Endothelial cell of umbilical vein (primary cell): ENCODE measurements at regions not wholly inside any gene's neighbourhood (a gene's known extent, or its start where the extent isn't known, plus 50 kb on each side); places are given as distances from the start of the nearest gene placed in this dataset.

Experiments used
- BruUV-seq: library from RNA; stranded (reverse); fragments of 400-500 nt; replicated peaks from 2 replicates; lab custom pipeline; 2021; lab: Mats Ljungman, UMichigan
- CTCF ChIA-PET: fragments of 300-600, 350-600 bp; sonication (Branson Sonifier 250); formaldehyde crosslinking; loops from one replicate; lab custom pipeline; 2021; ENCODE audit warnings: antibody characterized with exemption, inconsistent platforms; lab: Charles Lee
- POLR2A ChIA-PET: fragments of 300-600, 350-600 bp; sonication (Branson Sonifier 250); formaldehyde crosslinking; loops from one replicate; lab custom pipeline; 2021; ENCODE audit warnings: antibody characterized with exemption, inconsistent platforms; lab: Charles Lee
- DNase-seq: peaks from one replicate; pipeline ENCODE4 v3.0.0-alpha.2; 2011; ENCODE audit warnings: low read depth, low spot score
- FAIRE-seq: peaks from 2 replicates; lab custom pipeline; 2011; peaks lifted over from hg19 to GRCh38; lab: Jason Lieb, UNC
- H2AFZ ChIP-seq: 2 replicates; pipeline ENCODE4 v1.6.0; 2012; ENCODE audit warnings: low read depth, low read length, control low read depth, inconsistent platforms
- H3K27ac ChIP-seq: 2 replicates; pipeline ENCODE4 v1.5.1; 2011; ENCODE audit warnings: low read depth, mild to moderate bottlenecking, control low read depth, low read length, moderate library complexity; ENCODE audit not compliant: insufficient read depth
- H3K27me3 ChIP-seq, 2 experiments: 2 replicates each; pipeline versions ENCODE4 v1.6.0 to v1.6.1; 2011; ENCODE audit warnings: low read length in 2 of 2, mixed read lengths in 1 of 2; ENCODE audit not compliant: control insufficient read depth in 2 of 2, insufficient read depth in 2 of 2
- H3K36me3 ChIP-seq, 2 experiments: 2 replicates in 1 of 2; 3 replicates in 1 of 2; pipeline ENCODE4 v1.5.1; 2011; ENCODE audit warnings: low read length in 2 of 2, mild to moderate bottlenecking in 1 of 2, moderate library complexity in 1 of 2; ENCODE audit not compliant: control insufficient read depth in 2 of 2, insufficient read depth in 2 of 2; ENCODE audit errors: extremely low read depth in 1 of 2
- H3K4me1 ChIP-seq: 3 replicates; pipeline ENCODE4 v1.5.1; 2011; ENCODE audit warnings: mild to moderate bottlenecking, low read length; ENCODE audit not compliant: control insufficient read depth, insufficient read depth; ENCODE audit errors: extremely low read depth
- H3K4me2 ChIP-seq: 2 replicates; pipeline ENCODE4 v1.6.1; 2011; ENCODE audit warnings: low read length, control low read depth, mixed read lengths; ENCODE audit not compliant: insufficient read depth
- H3K4me3 ChIP-seq, 3 experiments: fragments of 200-600 bp in 1 of 3; sonication (generic), shearing (Covaris generic) in 1 of 3; replicated peaks in 1 of 3; 2 replicates each; pipeline ENCODE4 v1.5.1; 2011 to 2016; ENCODE audit warnings: control low read depth in 3 of 3, low read length in 3 of 3, mild to moderate bottlenecking in 2 of 3, inconsistent platforms in 1 of 3, low read depth in 1 of 3, moderate library complexity in 1 of 3; ENCODE audit not compliant: insufficient read depth in 1 of 3
- H3K79me2 ChIP-seq: 2 replicates; pipeline ENCODE4 v1.6.0; 2012; ENCODE audit warnings: low read length, inconsistent platforms; ENCODE audit not compliant: control insufficient read depth, insufficient read depth
- H3K9ac ChIP-seq: replicated peaks from 2 replicates; pipeline ENCODE3; 2011; ENCODE audit warnings: low read length, control low read depth; ENCODE audit not compliant: insufficient read depth; ENCODE audit errors: extremely low read depth
- H3K9me1 ChIP-seq: replicated peaks from 3 replicates; pipeline ENCODE4 v1.6.0; 2011; ENCODE audit warnings: mild to moderate bottlenecking, low read length; ENCODE audit not compliant: control insufficient read depth, insufficient read depth; ENCODE audit errors: extremely low read depth
- H3K9me3 ChIP-seq: replicated peaks from 2 replicates; pipeline ENCODE4 v1.5.1; 2012; ENCODE audit warnings: low read length, inconsistent platforms; ENCODE audit not compliant: control insufficient read depth, insufficient read depth
- H4K20me1 ChIP-seq: replicated peaks from 2 replicates; pipeline ENCODE3; 2011; ENCODE audit warnings: mild to moderate bottlenecking, low read length; ENCODE audit not compliant: control insufficient read depth, insufficient read depth; ENCODE audit errors: extremely low read depth
- CTCF ChIP-seq, 2 donors: IDR thresholded peaks; 1 replicate in 1 of 2; 2 replicates in 1 of 2; pipeline ENCODE4 v1.5.1; 2011; ENCODE audit warnings: low read length in 2 of 2, mild to moderate bottlenecking in 2 of 2, moderate library complexity in 2 of 2, control low read depth in 1 of 2, inconsistent platforms in 1 of 2, low read depth in 1 of 2; ENCODE audit not compliant: insufficient read depth in 1 of 2; ENCODE audit errors: extremely low read depth in 1 of 2
- EZH2 ChIP-seq: IDR thresholded peaks from 2 replicates; pipeline ENCODE4 v1.6.1; 2012; ENCODE audit warnings: borderline replicate concordance, low read depth, mild to moderate bottlenecking, moderate library complexity, low read length, inconsistent platforms; ENCODE audit not compliant: severe bottlenecking
- FOS ChIP-seq: IDR thresholded peaks from 2 replicates; pipeline ENCODE4 v1.6.1; 2011; ENCODE audit warnings: mild to moderate bottlenecking, low read length, moderate library complexity, borderline replicate concordance; ENCODE audit not compliant: insufficient read depth
- GATA2 ChIP-seq: IDR thresholded peaks from 2 replicates; pipeline ENCODE4 v1.7.0; 2011; ENCODE audit warnings: low read depth, mild to moderate bottlenecking, moderate library complexity, mixed read lengths, low read length; ENCODE audit not compliant: insufficient read length, insufficient read depth
- JUN ChIP-seq: IDR thresholded peaks from 2 replicates; pipeline ENCODE4 v1.6.1; 2011; ENCODE audit warnings: borderline replicate concordance, low read depth; ENCODE audit not compliant: insufficient read length, insufficient read depth
- MAX ChIP-seq: IDR thresholded peaks from 2 replicates; pipeline ENCODE4 v1.6.1; 2011; ENCODE audit not compliant: insufficient read depth, insufficient read length
- MYC ChIP-seq: IDR thresholded peaks from one replicate; pipeline ENCODE4 v1.6.1; 2011; ENCODE audit warnings: mild to moderate bottlenecking, low read depth, low read length
- POLR2A ChIP-seq: IDR thresholded peaks from 2 replicates; pipeline ENCODE4 v1.6.1; 2012; ENCODE audit warnings: low read depth, mild to moderate bottlenecking, control low read depth, low read length
- POLR2AphosphoS5 ChIP-seq: IDR thresholded peaks from 2 replicates; pipeline ENCODE4 v1.6.1; 2012; ENCODE audit warnings: low read depth, mild to moderate bottlenecking, control low read depth, low read length, moderate library complexity; ENCODE audit not compliant: insufficient read depth
- dilution Hi-C: fragments of 300-500 bp; cut with MboI; formaldehyde crosslinking; loops from one replicate; pipeline ENCODE4 v1.15.0; 2019; ENCODE audit warnings: low sequenced_read_pairs; ENCODE audit not compliant: extremely low pct_ligation_motif_present
- intact Hi-C: fragments of 100-400 bp; cut with micrococcal nuclease; formaldehyde crosslinking; loops from one replicate; pipeline ENCODE4 v1.10.0; 2022

GRCh38 chr9:38298503-38298902 is 94.0 kb upstream of the ALDH1B1 start:
- H3K9ac ChIP-seq = no peak overlapping the region
- H3K9me1 ChIP-seq = no peaks in the 10 kb centered on the region
- intact Hi-C loops (no loop called here), dilution Hi-C loops (no loop called here)
- H3K27ac ChIP-seq = no peak overlapping the region
- no peak for FAIRE-seq
- H3K9me3 ChIP-seq = no peaks in the 10 kb centered on the region
- H3K4me1 ChIP-seq = no peaks in the 10 kb centered on the region
- TF ChIP-seq MYC (no peak), FOS (no peak), GATA2 (no peak), POLR2A (no peak), EZH2 (no peak), JUN (no peak), MAX (no peak), POLR2AphosphoS5 (no peak), CTCF (IDR thresholded peaks at IDR 0.05; ENCODE audit: extremely low read depth in 1 of 2, insufficient read depth in 1 of 2, low read depth in 1 of 2, low read length in 2 of 2) (no peak)
- no peak for DNase-seq
- no peak overlapping the region for H2AFZ ChIP-seq
- no peaks in the 10 kb centered on the region for H4K20me1 ChIP-seq
- no peak overlapping the region for H3K4me2 ChIP-seq
- ChIA-PET POLR2A (no interaction called here), CTCF (interaction anchor here (0.8 to 1.8 kb wide), 2 partner anchors 13 to 385 kb away, joined by 4 read pairs; no protein-coding TSS in a partner anchor)
- no peak overlapping the region for H3K4me3 ChIP-seq
- BruUV-seq = no TSS peak
- H3K27me3 ChIP-seq = peaks cover 3 to 44% of the 10 kb centered on the region in 2 experiments
- H3K79me2 ChIP-seq = no peaks in the 10 kb centered on the region
- H3K36me3 ChIP-seq = no peaks in the 10 kb centered on the region
